Loucy (cell line): ENCODE measurements at regions not wholly inside any gene's neighbourhood (a gene's known extent, or its start where the extent isn't known, plus 50 kb on each side); places are given as distances from the start of the nearest gene placed in this dataset.

Source experiments
- H2AFZ ChIP-seq: fragments of 200-600 bp; sonication (generic); 2 replicates; pipeline ENCODE4 v1.6.0; 2016; ENCODE audit warnings: antibody characterized with exemption, mild to moderate bottlenecking, low read length, moderate library complexity
- H3F3A ChIP-seq: fragments of 200-600 bp; 2 replicates; pipeline ENCODE4 v1.6.0; 2016; ENCODE audit warnings: antibody characterized with exemption, low read depth, mild to moderate bottlenecking
- H3K27me3 ChIP-seq: fragments of 200-600 bp; sonication (generic); 2 replicates; pipeline ENCODE4 v1.6.1; 2014; ENCODE audit warnings: low read length, mild to moderate bottlenecking; ENCODE audit not compliant: insufficient read depth, poor library complexity, severe bottlenecking
- H3K36me3 ChIP-seq: fragments of 200-600 bp; sonication (generic); 2 replicates; pipeline ENCODE4 v1.6.1; 2016; ENCODE audit warnings: low read length; ENCODE audit not compliant: insufficient read depth
- H3K4me1 ChIP-seq: fragments of 200-600 bp; sonication (generic); 2 replicates; pipeline ENCODE4 v1.5.1; 2014; ENCODE audit warnings: low read length, mild to moderate bottlenecking; ENCODE audit not compliant: insufficient read depth, poor library complexity, severe bottlenecking
- H3K4me2 ChIP-seq: fragments of 200-600 bp; sonication (generic); 2 replicates; pipeline ENCODE4 v1.6.0; 2014; ENCODE audit warnings: antibody characterized with exemption, low read length, low read depth, mild to moderate bottlenecking; ENCODE audit not compliant: poor library complexity, severe bottlenecking
- H3K4me3 ChIP-seq: fragments of 200-600 bp; sonication (generic); 2 replicates; pipeline ENCODE4 v1.5.1; 2014; ENCODE audit warnings: low read length, mild to moderate bottlenecking, mixed read lengths; ENCODE audit not compliant: poor library complexity, severe bottlenecking
- H3K79me2 ChIP-seq: fragments of 200-600 bp; sonication (generic); 2 replicates; pipeline ENCODE4 v1.6.1; 2014; ENCODE audit warnings: low read length; ENCODE audit not compliant: insufficient read depth
- H3K9ac ChIP-seq: fragments of 200-600 bp; sonication (generic); 2 replicates; pipeline ENCODE4 v1.6.0; 2014; ENCODE audit warnings: mild to moderate bottlenecking, low read depth, low read length, moderate library complexity; ENCODE audit not compliant: poor library complexity, severe bottlenecking
- H3K9me2 ChIP-seq: fragments of 200-600 bp; sonication (generic); replicated peaks from 2 replicates; pipeline ENCODE4 v1.6.1; 2016; ENCODE audit warnings: low read depth, low read length, mixed read lengths
- H3K9me3 ChIP-seq: fragments of 200-600 bp; sonication (generic); 2 replicates; pipeline ENCODE4 v1.6.1; 2014; ENCODE audit warnings: mild to moderate bottlenecking, antibody characterized with exemption, low read length, low read depth; ENCODE audit not compliant: insufficient read depth
- H4K20me1 ChIP-seq: fragments of 200-600 bp; sonication (generic); 2 replicates; pipeline ENCODE4 v1.6.0; 2014; ENCODE audit warnings: antibody characterized with exemption, low read length, mild to moderate bottlenecking; ENCODE audit not compliant: insufficient read depth, poor library complexity, severe bottlenecking
- EZH2phosphoT487 ChIP-seq: fragments of 200-600 bp; IDR thresholded peaks from 2 replicates; pipeline ENCODE4 v1.6.1; 2018; ENCODE audit warnings: antibody characterized with exemption, mild to moderate bottlenecking, moderate library complexity, borderline replicate concordance
- TF ChIP-seq, protein P1 (sequence below): fragments of 200-600 bp; sonication (generic); conservative IDR thresholded peaks from 2 replicates; pipeline ENCODE4 v1.5.1; 2014; ENCODE audit warnings: mild to moderate bottlenecking, antibody characterized with exemption, low read length

GRCh38 chr11:38543986-38544385 lies 1946.0 kb upstream of the RAG2 start:
- Histone ChIP-seq H3K9me2 (no peaks in the 10 kb centered on the region), H3K27me3 (no peaks in the 10 kb centered on the region), H3K4me1 (no peaks in the 10 kb centered on the region), H3K36me3 (no peaks in the 10 kb centered on the region), H2AFZ (no peak overlapping the region), H3K4me3 (no peak overlapping the region), H4K20me1 (no peaks in the 10 kb centered on the region), H3K9me3 (no peaks in the 10 kb centered on the region), H3F3A (no peaks in the 10 kb centered on the region), H3K4me2 (no peak overlapping the region), H3K9ac (no peak overlapping the region), H3K79me2 (no peaks in the 10 kb centered on the region)
- TF ChIP-seq, protein P1, sequence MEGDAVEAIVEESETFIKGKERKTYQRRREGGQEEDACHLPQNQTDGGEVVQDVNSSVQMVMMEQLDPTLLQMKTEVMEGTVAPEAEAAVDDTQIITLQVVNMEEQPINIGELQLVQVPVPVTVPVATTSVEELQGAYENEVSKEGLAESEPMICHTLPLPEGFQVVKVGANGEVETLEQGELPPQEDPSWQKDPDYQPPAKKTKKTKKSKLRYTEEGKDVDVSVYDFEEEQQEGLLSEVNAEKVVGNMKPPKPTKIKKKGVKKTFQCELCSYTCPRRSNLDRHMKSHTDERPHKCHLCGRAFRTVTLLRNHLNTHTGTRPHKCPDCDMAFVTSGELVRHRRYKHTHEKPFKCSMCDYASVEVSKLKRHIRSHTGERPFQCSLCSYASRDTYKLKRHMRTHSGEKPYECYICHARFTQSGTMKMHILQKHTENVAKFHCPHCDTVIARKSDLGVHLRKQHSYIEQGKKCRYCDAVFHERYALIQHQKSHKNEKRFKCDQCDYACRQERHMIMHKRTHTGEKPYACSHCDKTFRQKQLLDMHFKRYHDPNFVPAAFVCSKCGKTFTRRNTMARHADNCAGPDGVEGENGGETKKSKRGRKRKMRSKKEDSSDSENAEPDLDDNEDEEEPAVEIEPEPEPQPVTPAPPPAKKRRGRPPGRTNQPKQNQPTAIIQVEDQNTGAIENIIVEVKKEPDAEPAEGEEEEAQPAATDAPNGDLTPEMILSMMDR, result no peak
- no peak for TF ChIP-seq EZH2phosphoT487

DNA sequence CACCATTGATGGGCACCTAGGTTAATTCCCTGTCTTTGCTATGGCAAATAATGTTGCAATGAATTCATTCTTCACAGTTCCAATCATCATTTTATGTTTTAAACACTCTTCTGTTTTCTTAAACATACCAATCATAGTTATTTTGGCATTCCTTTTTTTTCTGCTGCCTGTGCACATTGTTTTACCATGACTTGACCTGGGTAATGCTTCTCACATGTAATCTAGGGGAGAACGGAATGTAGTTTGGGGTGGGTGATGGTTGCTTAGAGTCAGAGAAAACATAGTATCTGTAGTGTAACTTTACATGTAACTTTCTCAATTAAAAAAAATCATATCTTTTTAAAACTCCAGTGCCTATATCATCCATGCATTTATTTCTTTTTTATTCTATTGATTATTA lies 1945.3 kb upstream of the RAG2 start:
- TF ChIP-seq EZH2phosphoT487, result no peak
- TF ChIP-seq, protein P1, result no peak
- H3K36me3 ChIP-seq, result no peaks in the 10 kb centered on the region
- H3K9ac ChIP-seq, result no peak overlapping the region
- no peaks in the 10 kb centered on the region for H3K9me2 ChIP-seq
- no peak overlapping the region for H2AFZ ChIP-seq
- no peaks in the 10 kb centered on the region for H3K9me3 ChIP-seq
- H3K4me2 ChIP-seq, result no peak overlapping the region
- no peaks in the 10 kb centered on the region for H3K27me3 ChIP-seq
- no peaks in the 10 kb centered on the region for H3K4me1 ChIP-seq
- no peaks in the 10 kb centered on the region for H3F3A ChIP-seq
- no peaks in the 10 kb centered on the region for H3K79me2 ChIP-seq
- H3K4me3 ChIP-seq, result no peak overlapping the region
- H4K20me1 ChIP-seq, result no peaks in the 10 kb centered on the region

DNA sequence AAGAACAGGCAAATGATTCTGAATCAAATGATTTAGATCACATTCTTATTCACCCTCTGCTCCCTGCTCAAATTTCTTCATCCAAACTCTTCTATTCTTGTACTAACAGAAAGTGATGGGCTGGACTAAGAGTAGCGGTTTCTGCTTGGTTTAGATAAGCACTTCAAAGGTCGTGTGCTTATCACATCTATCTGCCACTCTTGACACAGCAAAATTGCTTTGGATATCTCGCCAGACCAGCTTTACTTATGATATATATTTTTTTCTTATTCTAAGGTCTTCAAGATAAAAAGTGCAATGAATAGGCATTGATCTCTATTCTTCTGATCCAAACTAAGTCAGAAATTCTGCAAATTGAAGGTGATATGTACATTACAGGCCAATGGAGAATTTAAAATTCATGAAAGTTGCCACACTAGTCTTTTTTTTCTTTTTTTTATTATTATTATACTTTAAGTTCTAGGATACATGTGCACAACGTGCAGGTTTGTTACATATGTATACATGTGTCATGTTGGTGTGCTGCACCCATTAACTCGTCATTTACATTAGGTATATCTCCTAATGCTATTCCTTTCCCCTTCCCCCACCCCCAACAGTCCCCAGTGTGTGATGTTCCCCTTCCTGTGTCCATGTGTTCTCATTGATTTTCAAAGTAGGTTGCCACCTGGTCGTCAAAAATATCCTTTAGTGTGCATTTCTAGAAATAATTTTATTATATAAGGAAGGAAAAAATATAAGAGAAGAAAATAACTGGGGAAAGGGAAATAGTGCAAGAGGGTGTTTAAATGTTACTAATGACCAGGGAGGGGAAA lies 1941.0 kb upstream of the RAG2 start:
- no peaks in the 10 kb centered on the region for H3K9me2 ChIP-seq
- no peaks in the 10 kb centered on the region for H3K79me2 ChIP-seq
- H3K27me3 ChIP-seq, result no peaks in the 10 kb centered on the region
- H3K4me1 ChIP-seq, result no peaks in the 10 kb centered on the region
- no peaks in the 10 kb centered on the region for H4K20me1 ChIP-seq
- H3K36me3 ChIP-seq, result no peaks in the 10 kb centered on the region
- no peak overlapping the region for H3K9ac ChIP-seq
- no peaks in the 10 kb centered on the region for H3F3A ChIP-seq
- H3K9me3 ChIP-seq, result no peaks in the 10 kb centered on the region
- no peak overlapping the region for H2AFZ ChIP-seq
- no peak overlapping the region for H3K4me3 ChIP-seq
- TF ChIP-seq, protein P1, result no peak
- TF ChIP-seq EZH2phosphoT487, result no peak
- H3K4me2 ChIP-seq, result no peak overlapping the region
